ENCODE measurements at regions not wholly inside any gene's neighbourhood (a gene's known extent, or its start where the extent isn't known, plus 50 kb on each side); places are given as distances from the start of the nearest gene placed in this dataset.
"Not testable (repeated sequence)": the region's sequence is repeated elsewhere in the genome, so short reads cannot be mapped to it uniquely, and the experiment has no call there.

DNA sequence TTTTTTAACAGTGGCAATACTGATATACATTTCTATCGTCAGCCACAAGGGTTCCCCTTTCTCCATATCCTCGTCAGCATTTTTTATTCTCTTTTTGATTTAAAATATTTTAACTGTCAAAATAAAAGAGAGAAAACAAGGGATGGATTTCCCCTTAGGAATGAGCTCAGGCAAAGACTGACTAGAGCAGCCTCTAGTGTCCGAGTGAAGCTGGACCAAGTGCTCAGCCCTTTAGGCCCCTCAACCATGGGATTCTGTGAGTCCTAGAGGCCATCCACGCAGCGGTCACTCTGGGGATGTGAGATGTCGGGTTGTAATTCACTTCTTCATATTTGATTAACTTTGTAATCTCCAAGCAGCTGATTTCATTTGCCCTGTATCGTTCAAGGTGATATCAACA is 137.4 kb upstream of the RNF32 start:
- H2AFZ ChIP-seq, result no peak overlapping the region
- H4K20me1 ChIP-seq (ENCODE audit: insufficient read depth), result no peaks in the 10 kb centered on the region
- H3K9me3 ChIP-seq (ENCODE audit: low read depth), result no peaks in the 10 kb centered on the region
- no peak overlapping the region for H3K9ac ChIP-seq
- WGBS, 2 experiments (ENCODE audit: low coverage in 1 of 2, low lambda C conversion rate in 2 of 2, missing lambda C conversion rate in 2 of 2), result 23 to 26% methylated on average over 7 of the region's 7 CpGs
- no peak for TF ChIP-seq EZH2 (IDR thresholded peaks at IDR 0.05; ENCODE audit: insufficient read depth, poor library complexity, severe bottlenecking)
- no peak for TF ChIP-seq EZH2phosphoT487 (IDR thresholded peaks at IDR 0.05; ENCODE audit: insufficient read depth, low read depth)
- H3K4me3 ChIP-seq, result no peak overlapping the region
- H3K27me3 ChIP-seq (replicated peaks; ENCODE audit: insufficient read depth), result no peaks in the 10 kb centered on the region
- H3K79me2 ChIP-seq (ENCODE audit: insufficient read depth), result no peaks in the 10 kb centered on the region
- no peaks in the 10 kb centered on the region for H3K9me2 ChIP-seq (ENCODE audit: insufficient read depth)
- no peaks in the 10 kb centered on the region for H3F3A ChIP-seq (ENCODE audit: insufficient read depth)
- H3K27ac ChIP-seq, result no peak overlapping the region
- H3K4me2 ChIP-seq (ENCODE audit: unreplicated experiment), result no peak overlapping the region
- no peak for DNase-seq
- in situ Hi-C loops (cut with MboI), result no loop called here
- H3K36me3 ChIP-seq (ENCODE audit: low read depth), result no peaks in the 10 kb centered on the region
- no peaks in the 10 kb centered on the region for H3K4me1 ChIP-seq (ENCODE audit: insufficient read depth)

- H2AFZ ChIP-seq; H3K9me3 ChIP-seq (ENCODE audit: low read depth); H3K4me2 ChIP-seq (ENCODE audit: unreplicated experiment); DNase-seq; H3F3A ChIP-seq (ENCODE audit: insufficient read depth); H4K20me1 ChIP-seq (ENCODE audit: insufficient read depth); H3K27ac ChIP-seq; H3K9ac ChIP-seq; H3K9me2 ChIP-seq (ENCODE audit: insufficient read depth); H3K4me1 ChIP-seq (ENCODE audit: insufficient read depth); H3K79me2 ChIP-seq (ENCODE audit: insufficient read depth); H3K4me3 ChIP-seq; H3K36me3 ChIP-seq (ENCODE audit: low read depth); in situ Hi-C loops (cut with MboI); H3K27me3 ChIP-seq (replicated peaks; ENCODE audit: insufficient read depth): not testable (repeated sequence)
- 12 to 14% methylated on average over 1 of the region's 1 CpG for WGBS, 2 experiments (ENCODE audit: low coverage in 1 of 2, low lambda C conversion rate in 2 of 2, missing lambda C conversion rate in 2 of 2)
Measured at GRCh38 chr7:156501815-156502214, 138.8 kb upstream of the RNF32 start.

DNA sequence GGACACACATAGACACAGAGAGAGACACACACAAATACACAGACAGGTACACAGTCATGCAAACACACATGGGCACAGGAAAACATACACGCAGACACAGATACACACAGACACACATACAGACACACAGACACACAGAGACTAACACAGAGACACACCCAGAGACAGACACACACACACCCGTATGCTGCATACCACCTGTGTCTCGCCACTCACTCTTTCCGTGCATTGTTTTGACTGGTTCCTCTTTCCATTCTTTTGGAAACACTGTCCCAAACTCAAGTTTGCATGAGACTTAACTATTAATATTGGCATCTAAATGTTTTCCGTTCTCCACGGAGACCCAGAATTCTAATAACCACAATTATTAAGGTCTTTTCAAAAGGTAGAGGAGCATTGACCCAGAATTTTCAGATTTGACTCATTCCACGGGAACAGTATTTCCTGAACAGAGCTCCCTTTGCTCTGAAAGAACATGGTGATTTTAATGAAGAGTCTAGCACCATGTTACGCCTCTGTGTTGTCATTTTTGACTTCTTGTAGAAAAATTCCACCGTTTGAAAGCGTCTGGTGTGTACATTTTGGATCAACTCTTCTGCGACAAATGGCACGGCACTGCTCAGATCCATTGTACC is 141.2 kb upstream of the RNF32 start:
- 54 to 55% methylated on average over 12 of the region's 12 CpGs for WGBS, 2 experiments (ENCODE audit: low coverage in 1 of 2, low lambda C conversion rate in 2 of 2, missing lambda C conversion rate in 2 of 2)
- DNase-seq, result no peak

DNA sequence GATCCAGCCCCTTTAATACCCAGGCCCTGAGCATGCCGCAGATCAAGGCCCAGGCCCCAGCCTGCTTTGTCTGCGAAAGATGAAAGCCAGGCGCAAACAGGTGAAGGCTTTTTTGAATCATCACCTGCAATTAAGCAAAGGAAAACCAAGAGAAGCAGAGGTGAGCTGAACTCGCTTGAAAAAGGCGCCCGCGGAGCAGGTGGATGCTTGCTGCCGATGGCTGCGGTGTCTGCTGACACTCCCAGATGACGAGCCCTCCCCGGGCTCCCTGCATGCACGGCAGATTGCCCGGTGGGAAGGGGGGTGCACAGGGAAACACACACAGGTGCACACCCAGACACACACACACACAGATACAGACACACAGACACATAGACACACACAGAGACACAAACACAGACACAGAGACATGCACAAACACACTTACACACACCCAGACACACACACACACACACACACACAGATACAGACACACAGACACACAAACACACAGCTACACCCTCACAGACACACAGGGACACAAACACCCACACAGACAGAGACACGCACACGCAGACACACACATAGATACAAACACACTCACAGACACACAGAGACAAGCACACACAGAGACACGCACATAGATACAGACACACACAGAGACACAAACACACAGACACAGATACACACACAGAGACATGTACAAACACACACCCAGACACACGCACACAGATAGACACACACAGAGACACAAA is 142.6 kb upstream of the RNF32 start:
- Histone ChIP-seq H3F3A (ENCODE audit: insufficient read depth) (no peaks in the 10 kb centered on the region), H3K9me2 (ENCODE audit: insufficient read depth) (no peaks in the 10 kb centered on the region), H3K36me3 (ENCODE audit: low read depth) (no peaks in the 10 kb centered on the region), H3K27me3 (replicated peaks; ENCODE audit: insufficient read depth) (no peaks in the 10 kb centered on the region), H4K20me1 (ENCODE audit: insufficient read depth) (no peaks in the 10 kb centered on the region), H3K4me2 (ENCODE audit: unreplicated experiment) (no peak overlapping the region), H3K4me1 (ENCODE audit: insufficient read depth) (no peaks in the 10 kb centered on the region), H3K9me3 (ENCODE audit: low read depth) (no peaks in the 10 kb centered on the region), H2AFZ (no peak overlapping the region), H3K27ac (no peak overlapping the region), H3K4me3 (no peak overlapping the region), H3K79me2 (ENCODE audit: insufficient read depth) (no peaks in the 10 kb centered on the region), H3K9ac (no peak overlapping the region)
- in situ Hi-C loops (cut with MboI), result no loop called here
- TF ChIP-seq EZH2 (IDR thresholded peaks at IDR 0.05; ENCODE audit: insufficient read depth, poor library complexity, severe bottlenecking) (no peak), EZH2phosphoT487 (IDR thresholded peaks at IDR 0.05; ENCODE audit: insufficient read depth, low read depth) (no peak)
- DNase-seq, result no peak
- WGBS, 2 experiments (ENCODE audit: low coverage in 1 of 2, low lambda C conversion rate in 2 of 2, missing lambda C conversion rate in 2 of 2), result 25 to 27% methylated on average over 17 of the region's 17 CpGs

More for the DNA sequence above, 141.2 kb upstream of the RNF32 start:
- in situ Hi-C loops (cut with MboI), result no loop called here
- H2AFZ ChIP-seq, result no peak overlapping the region
- no peak overlapping the region for H3K4me2 ChIP-seq (ENCODE audit: unreplicated experiment)
- H3F3A ChIP-seq (ENCODE audit: insufficient read depth), result no peaks in the 10 kb centered on the region
- H3K27me3 ChIP-seq (replicated peaks; ENCODE audit: insufficient read depth), result no peaks in the 10 kb centered on the region
- no peaks in the 10 kb centered on the region for H3K4me1 ChIP-seq (ENCODE audit: insufficient read depth)
- H3K79me2 ChIP-seq (ENCODE audit: insufficient read depth), result no peaks in the 10 kb centered on the region
- H3K36me3 ChIP-seq (ENCODE audit: low read depth), result no peaks in the 10 kb centered on the region
- H3K9ac ChIP-seq, result no peak overlapping the region
- no peaks in the 10 kb centered on the region for H3K9me3 ChIP-seq (ENCODE audit: low read depth)
- H4K20me1 ChIP-seq (ENCODE audit: insufficient read depth), result no peaks in the 10 kb centered on the region
- no peaks in the 10 kb centered on the region for H3K9me2 ChIP-seq (ENCODE audit: insufficient read depth)
- no peak overlapping the region for H3K27ac ChIP-seq
- TF ChIP-seq EZH2 (IDR thresholded peaks at IDR 0.05; ENCODE audit: insufficient read depth, poor library complexity, severe bottlenecking), result no peak
- no peak for TF ChIP-seq EZH2phosphoT487 (IDR thresholded peaks at IDR 0.05; ENCODE audit: insufficient read depth, low read depth)
- H3K4me3 ChIP-seq, result no peak overlapping the region

Data from GM23248 (cell line).